HG03432 (cell line): ENCODE measurements at regions not wholly inside any gene's neighbourhood (a gene's known extent, or its start where the extent isn't known, plus 50 kb on each side); places are given as distances from the start of the nearest gene placed in this dataset.
"Not testable (repeated sequence)": the region's sequence is repeated elsewhere in the genome, so short reads cannot be mapped to it uniquely, and the experiment has no call there.

Experiments
- ATAC-seq: cut with Tn5 transposase; IDR thresholded peaks from one replicate; pipeline ENCODE4 v1.9.1; 2021; ENCODE audit warnings: mild to moderate bottlenecking, moderate library complexity; ENCODE audit not compliant: unreplicated experiment

GRCh38 chr4:189207872-189208271 lies 732.8 kb upstream of the FRG1 start:
- ATAC-seq = no peak

DNA sequence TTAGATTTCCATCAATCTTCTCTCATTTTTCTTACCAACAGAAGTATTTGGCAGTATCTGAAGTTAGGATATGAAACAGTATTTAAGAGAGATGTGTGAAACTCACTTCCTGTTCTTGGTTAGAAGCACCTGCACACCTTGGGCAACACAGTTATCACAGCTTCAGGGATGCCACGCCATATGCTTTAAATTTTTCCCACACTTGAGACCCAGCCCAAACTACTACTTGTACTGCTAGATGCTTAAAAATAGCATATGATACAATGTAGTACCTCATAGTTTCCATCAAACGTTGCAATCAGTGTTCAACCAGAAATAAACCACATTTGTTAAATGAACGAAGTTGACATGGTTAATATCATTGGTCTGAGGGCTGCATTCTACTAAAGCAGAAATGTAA lies 725.1 kb upstream of the FRG1 start:
- no peak for ATAC-seq

- no peak for ATAC-seq
Observed at GRCh38 chr4:189221691-189222090, 719.0 kb upstream of the FRG1 start.

GRCh38 chr4:189228726-189229125 lies 711.9 kb upstream of the FRG1 start:
- no peak for ATAC-seq

DNA sequence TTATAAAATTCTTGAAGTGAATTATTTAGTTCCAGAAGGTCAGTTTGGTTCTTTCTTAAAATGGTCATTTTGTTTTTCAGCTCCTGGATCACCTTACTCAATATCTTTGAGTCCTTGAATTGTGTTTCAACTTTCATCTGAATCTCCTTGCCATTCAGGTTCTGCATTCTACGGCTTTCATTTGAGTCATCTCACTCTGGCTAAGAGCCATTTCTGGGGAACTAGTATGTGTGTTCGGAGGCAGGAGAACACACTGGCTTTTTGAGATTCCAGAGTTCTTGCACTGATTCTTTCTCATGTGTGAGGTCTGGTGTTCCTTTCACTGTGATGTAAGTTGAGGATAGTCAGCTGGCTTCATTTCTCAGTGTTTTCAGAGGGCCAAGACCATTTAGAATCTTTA lies 708.4 kb upstream of the FRG1 start:
- ATAC-seq = no peak

DNA sequence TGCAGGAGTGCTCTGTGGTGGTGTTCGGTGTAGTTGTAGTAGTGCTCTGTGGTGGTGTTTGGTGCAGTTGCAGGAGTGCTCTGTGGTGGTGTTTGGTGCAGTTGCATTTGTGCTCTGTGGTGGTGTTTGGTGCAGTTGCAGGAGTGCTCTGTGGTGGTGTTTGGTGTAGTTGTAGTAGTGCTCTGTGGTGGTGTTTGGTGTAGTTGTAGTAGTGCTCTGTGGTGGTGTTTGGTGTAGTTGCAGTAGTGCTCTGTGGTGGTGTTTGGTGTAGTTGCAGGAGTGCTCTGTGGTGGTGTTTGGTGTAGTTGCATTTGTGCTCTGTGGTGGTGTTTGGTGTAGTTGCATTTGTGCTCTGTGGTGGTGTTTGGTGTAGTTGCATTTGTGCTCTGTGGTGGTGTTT lies 706.9 kb upstream of the FRG1 start:
- not testable (repeated sequence) for ATAC-seq

DNA sequence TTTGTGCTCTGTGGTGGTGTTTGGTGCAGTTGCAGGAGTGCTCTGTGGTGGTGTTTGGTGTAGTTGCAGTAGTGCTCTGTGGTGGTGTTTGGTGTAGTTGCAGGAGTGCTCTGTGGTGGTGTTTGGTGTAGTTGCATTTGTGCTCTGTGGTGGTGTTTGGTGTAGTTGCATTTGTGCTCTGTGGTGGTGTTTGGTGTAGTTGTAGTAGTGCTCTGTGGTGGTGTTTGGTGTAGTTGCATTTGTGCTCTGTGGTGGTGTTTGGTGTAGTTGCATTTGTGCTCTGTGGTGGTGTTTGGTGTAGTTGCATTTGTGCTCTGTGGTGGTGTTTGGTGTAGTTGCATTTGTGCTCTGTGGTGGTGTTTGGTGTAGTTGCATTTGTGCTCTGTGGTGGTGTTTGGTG lies 705.7 kb upstream of the FRG1 start:
- not testable (repeated sequence) for ATAC-seq

- no peak for ATAC-seq
Observed at GRCh38 chr4:189235599-189235998, 705.1 kb upstream of the FRG1 start.

GRCh38 chr4:189236321-189236720 lies 704.4 kb upstream of the FRG1 start:
- ATAC-seq = not testable (repeated sequence)

GRCh38 chr4:189237340-189237739 lies 703.3 kb upstream of the FRG1 start:
- no peak for ATAC-seq

DNA sequence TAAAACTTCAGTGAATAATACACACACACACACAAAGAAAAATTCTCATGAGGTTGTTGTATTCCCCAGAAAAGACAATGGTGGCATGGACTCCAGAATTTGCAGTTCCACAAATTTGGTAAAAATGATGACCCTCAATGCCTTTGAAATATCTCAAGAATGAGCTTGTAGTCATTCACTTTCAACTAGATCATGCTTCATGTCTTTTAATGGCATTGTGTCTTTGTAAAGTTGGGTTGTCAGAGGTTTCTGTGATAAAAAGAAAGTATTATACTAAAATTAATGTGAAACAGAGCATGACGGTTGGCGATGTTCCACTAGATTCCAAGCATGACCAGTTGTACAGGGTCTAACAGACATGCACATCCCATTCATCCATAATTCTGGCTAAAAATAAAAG lies 685.0 kb upstream of the FRG1 start:
- ATAC-seq = no peak

GRCh38 chr4:189261475-189261874 lies 679.2 kb upstream of the FRG1 start:
- no peak for ATAC-seq

DNA sequence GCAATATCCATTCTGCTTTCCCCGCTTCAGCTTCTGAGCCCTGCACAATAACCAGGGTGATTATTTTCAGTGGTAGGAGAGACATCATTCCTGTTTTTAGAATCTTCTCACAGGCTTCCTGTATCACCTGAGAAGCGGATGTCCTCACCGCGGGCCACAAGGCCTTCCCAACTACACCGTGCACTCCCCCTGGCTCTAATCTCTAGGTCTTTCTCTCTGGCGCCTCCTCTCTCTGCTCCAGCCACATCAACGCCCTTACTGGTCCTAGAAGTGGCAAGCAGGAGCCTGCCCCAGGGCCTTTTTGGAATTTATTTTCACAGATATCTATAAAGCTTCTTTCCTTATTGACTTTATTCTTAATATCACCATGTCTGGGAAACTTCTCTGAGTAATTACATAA lies 675.2 kb upstream of the FRG1 start:
- no peak for ATAC-seq

DNA sequence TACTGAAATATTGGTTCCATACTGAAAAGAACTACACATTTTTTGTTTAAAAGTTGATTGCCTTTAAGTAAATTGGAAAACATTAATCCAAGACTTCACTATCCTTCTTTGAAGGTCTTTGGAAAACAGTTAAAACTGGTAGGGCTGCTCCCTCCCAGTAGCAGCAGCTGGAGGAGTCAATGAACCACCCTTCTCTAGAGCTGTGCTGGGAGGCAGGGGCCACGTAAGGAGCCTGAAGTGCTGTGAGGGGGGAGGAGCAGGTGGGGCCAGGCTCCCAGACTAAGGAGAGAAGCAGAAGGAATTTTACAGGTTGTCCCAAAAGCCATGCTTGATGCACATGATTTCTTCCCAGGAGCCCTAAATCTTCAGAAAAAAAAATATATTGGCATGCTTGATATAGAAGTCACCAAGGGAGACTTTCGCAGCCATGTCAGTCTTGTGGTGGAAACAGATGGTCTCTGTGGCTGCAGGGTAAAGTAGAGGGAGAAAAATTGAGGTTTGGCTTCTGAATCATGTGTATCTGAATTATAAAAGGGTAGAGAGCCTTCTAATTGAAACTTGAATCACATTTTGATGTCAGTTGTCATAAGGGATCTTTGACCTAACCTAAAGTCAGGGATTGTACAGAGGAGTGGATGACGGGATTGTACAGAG lies 673.2 kb upstream of the FRG1 start:
- no peak for ATAC-seq

GRCh38 chr4:189278597-189279165 lies 662.0 kb upstream of the FRG1 start:
- no peak for ATAC-seq

GRCh38 chr4:189279188-189279587 lies 661.5 kb upstream of the FRG1 start:
- ATAC-seq = no peak

- no peak for ATAC-seq
Observed at GRCh38 chr4:189285377-189285776, 655.3 kb upstream of the FRG1 start.

- ATAC-seq = no peak
Observed at GRCh38 chr4:189291939-189292338, 648.7 kb upstream of the FRG1 start.

DNA sequence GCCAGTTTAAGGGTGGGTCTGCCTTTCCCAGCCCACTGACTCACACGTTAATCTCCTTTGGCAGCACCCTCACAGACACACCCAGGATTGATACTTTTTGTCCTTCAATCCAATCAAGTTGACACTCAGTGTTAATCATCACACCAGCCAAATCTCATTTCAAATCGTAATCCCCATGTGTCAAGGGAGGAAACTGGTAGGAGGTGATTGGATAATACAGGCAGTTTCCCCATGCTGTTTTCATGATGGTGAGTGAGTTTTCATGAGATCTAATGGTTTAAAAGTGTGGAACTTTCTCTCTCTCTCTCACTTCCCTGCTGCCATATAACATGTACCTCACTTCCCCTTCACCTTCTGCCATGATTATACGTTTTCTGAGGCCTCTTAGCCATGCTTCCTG lies 647.2 kb upstream of the FRG1 start:
- no peak for ATAC-seq

- no peak for ATAC-seq
Observed at GRCh38 chr4:189294574-189294973, 646.1 kb upstream of the FRG1 start.

DNA sequence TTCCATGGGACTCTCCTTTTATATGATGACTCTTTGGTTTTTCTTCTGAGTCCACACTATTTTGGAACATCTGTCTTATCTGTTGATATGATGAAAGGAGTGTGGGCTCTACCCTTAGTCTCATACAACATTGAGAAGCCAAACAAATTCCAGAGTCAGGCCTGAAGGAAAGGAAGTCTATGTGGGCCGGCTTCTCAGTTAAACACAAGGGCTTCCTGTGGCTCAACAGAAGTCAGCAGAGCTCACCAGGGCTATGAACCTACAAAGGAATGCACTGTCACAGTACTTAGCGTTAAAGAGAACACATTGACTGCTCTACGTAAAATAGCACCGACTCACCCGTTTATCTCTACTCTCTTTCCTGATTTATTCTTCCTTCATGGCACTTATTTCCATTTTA lies 641.0 kb upstream of the FRG1 start:
- ATAC-seq = no peak

GRCh38 chr4:189301692-189302091 lies 639.0 kb upstream of the FRG1 start:
- no peak for ATAC-seq

- ATAC-seq = no peak
Observed at GRCh38 chr4:189302719-189303118, 638.0 kb upstream of the FRG1 start.
